MV-4-11 (cell line): ENCODE measurements at regions not wholly inside any gene's neighbourhood (a gene's known extent, or its start where the extent isn't known, plus 50 kb on each side); places are given as distances from the start of the nearest gene placed in this dataset.

Experiments
- DNase-seq: peaks from one replicate; lab custom pipeline; 2025; lab: John Stamatoyannopoulos, UW

DNA sequence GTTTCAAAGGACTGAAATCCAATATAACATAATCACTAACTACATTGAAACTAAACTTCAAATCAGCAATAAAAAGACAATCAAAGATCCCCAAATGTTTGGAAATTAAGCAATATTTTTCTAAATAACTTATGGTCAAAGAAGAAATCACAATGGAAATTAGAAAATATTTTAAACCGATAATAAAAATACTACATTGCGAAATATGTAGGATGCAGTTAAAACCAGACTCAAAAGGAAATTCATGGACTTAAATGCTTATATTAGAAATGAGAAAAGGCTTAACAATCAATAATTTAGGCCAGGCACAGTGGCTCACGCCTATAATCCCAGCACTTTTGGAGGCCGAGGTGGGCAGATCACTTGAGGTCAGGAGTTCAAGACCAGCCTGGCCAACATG is 79.0 kb upstream of the HAAO start:
- DNase-seq: no peak

DNA sequence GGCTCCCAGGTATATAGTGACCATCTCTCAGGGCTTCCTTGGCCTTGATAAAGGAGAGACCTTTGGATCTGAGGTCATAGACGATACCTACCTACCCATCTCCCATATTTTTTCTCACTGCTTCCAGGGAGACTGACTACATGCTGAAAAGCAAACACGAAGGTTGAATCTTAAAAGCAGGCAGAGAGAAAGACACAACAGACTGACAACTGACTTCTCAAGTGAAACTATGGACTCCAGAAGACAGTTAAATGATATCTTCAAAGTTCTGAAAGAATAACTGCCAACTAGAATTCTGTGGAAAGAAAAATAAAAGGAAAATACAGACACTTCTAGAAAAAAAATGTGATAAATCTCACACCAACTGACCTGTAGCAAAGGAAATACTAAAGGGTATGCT is 76.5 kb upstream of the HAAO start:
- DNase-seq: peak; percentile 13

DNA sequence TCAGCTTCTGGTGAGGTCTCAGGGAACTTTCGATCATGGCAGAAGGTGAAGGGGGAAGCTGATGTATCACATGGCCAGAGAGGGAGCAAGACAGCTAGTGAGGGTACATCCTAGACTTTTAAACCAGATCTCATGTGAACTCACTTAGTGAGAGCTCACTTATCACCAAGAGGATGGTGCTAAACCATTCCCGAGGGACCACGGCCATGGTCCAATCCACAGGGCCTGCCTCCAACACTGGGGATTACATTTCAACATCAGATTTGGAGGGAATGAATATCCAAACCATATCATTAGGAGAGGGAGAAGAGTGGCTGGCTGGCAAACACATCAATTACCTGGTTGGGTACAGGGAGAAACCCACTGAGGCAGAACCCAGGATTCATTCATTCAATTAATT is 75.7 kb upstream of the HAAO start:
- DNase-seq: no peak

DNA sequence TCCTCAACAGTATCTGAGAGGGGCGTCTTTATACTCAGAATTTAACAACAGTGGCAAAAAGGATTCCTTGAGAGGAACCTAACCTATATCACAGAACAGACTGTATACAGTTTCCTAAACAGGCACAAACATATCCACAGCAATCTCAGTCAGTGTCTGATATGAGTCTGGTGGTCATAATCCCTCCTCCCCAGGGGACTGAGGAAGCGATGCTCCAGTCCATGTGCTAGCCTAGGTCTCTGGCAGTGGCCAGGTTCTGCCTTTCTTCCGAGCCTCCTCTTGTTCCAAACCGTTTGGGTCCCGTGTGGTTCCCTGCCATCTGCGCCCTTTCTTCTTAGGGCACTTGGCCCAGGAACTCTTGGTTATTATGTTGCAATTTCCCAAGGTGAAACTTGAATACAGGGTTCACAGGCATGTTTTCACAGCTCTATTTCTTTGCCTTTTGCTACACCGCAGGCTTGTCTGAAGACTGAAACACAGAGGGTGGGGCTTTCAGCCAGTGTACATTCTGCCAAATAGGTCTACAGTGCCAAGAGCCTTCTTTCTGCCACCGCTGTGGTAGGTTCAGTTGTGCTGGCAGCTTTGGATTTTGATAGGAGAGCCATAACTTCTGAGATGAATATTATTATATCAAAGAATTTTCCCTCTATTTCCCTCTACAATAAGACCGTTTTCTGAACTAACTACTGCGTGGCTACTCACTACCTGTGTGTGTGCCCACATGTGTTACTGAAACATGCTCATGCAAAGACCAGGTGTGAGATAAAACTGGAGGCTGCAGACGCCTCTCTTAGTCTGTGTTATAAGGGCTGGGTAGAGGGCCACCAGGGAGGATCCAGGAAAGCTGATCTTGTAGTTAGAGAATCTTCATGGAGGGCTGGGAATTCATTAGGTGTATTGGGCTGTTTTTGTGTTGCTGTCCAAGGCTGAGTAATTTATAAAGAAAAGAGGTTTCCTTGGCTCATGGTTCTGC is 75.0 kb upstream of the HAAO start:
- no peak for DNase-seq

DNA sequence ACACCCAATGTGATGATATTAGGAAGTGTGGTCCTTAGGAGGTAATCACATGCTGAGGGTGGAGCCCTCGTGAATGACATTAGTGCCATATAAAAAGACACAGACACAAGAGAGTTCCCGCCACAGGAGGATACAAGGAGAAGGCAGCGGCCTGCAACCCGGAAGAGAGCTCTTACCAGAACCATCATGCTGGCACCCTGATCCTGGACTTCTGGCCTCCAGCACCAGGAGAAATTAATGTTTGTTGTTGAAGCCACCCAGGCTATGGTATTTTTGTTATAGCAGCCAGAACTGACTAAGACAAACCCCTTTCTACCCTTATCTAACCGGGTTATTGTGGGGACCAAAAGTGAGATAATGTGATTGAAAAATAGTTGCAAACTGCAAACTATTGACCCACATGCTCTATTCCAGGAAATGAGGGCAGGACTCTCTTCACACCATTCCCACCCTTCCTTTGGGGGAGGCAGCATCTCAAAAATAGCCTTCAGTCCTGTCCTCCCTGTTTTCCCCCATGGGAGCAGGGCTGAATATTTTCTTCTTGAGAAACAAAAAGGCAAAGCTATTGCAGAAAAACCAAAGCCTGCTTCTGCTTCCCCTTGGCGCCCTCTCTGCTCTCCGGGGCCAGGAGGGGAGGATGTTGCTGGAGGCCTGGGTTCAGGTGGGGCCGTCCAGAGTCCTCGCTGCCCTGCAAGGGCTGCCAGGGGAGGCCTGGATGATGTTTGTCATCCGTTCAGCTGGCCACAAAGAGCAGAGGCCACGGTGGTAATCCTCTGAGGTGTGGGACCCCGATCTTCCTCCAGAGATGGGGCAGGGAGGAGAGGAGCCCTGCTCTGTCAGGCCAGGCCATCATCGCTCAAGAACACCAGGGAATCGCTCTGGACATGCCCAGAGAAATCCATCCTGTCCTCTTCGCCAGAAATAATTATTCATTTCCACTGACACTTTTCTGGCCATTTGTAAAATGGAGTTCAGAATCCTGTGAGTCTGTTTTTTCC is 73.8 kb upstream of the HAAO start:
- no peak for DNase-seq

DNA sequence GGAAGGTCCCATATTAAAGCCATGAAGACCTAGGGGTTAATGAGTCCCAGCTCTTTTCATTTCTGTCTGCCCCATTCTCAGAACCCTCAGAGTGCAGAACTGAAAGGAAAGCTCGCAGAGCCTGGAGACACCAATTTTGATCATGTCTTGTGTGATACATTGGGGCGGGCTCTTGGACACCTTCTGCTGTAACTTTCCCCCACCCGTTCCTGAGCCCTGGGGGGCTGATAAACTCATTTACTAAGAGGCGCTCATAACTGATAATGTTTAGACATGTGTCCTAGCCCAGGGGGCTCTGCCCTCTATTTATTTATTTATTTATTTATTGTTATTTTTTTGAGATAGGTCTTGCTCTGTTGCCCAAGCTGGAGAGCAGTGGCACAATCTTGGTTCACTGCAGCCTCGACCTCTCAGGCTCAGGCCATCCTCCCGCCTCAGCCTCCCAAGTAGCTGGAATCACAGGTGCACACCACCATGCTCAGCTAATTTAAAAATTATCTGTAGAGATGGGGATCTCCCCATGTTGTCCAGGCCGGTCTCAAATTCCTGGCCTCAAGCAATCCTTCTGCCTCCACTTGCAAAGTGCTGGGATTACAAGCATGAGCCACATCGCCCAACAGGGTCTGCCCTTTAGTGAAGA is 72.4 kb upstream of the HAAO start:
- no peak for DNase-seq

DNA sequence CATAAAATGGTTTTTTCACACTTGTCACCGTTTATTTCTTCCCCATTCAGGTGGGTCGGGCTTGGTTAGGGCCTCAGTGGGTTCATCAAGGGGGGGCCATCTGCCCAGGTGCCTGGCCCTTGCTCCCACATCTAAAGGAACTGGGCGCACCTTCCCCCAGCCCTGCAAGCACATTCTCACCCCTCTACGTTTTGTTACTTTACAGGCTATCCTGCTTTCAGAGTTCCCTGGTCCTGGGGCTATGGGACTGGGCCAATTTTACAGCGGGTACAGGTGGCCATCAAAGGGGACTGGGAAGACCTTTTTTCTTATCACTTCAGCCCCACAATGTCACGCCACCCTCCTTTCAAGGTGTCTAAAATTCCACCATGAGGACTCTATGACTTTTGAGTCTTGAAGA is 71.8 kb upstream of the HAAO start:
- no peak for DNase-seq

DNA sequence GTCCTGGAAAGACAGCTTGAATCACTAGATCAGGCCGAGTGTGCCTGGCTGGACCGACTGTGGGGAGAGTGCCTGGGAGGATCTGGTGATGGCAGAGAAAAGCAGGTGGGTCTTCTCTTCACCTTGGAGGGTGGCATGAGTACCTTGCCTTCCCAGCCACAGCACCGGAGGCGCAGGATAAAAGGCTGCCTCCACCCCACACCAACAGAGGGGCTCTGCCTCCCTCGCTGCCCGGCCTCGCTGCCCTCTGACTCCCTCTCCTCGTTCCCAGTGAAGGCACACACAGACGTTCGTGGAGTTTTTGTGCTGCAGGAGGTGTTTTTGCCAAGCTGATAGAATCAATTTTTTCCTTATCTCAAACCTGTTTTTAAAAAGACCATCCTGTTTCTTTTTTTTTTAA is 71.4 kb upstream of the HAAO start:
- no peak for DNase-seq

DNA sequence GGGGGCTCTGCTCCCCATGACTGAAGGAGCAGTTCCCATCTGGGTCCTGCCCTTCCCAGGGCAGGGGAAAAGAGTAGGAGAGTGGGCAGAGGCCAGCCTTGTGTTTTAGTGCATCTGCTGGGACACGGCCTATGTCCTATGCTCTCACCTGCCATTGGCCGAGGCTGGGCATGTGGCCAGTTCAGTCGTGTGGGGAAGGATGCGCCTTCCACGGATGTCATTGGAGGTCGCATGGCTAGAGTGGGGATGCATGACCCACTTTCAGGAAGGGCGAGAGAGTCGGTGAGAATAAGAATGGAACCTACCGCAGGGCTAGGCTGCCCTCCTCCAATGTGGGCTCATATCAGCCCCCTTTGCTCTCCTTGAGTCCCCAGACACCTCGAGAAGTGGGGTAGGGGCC is 70.9 kb upstream of the HAAO start:
- DNase-seq: no peak

DNA sequence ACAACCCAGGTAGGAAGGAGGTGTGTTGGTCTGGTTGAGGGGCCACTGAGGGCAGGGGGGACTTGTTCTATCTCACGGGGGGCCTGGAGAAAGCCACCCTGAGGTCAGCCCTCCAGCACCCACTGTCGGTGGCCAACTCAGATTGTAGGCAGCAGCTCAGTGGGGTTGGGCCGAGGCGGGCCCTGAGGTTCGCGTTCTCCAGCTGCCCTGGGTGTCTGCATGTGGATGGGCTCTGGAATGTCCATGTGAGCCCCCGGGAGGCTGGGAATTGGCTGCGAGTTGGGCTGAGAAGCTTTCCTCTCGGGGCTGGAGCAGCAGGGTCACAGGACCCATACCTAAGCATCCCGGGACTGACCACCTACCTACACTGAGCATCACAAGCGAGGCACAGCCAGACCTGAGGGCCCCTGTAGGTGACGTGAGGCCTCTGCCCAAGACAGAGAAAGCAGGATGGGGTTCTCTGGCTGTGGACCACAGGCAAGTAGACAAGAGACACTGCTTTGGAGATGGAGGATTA is 70.3 kb upstream of the HAAO start:
- DNase-seq: no peak

DNA sequence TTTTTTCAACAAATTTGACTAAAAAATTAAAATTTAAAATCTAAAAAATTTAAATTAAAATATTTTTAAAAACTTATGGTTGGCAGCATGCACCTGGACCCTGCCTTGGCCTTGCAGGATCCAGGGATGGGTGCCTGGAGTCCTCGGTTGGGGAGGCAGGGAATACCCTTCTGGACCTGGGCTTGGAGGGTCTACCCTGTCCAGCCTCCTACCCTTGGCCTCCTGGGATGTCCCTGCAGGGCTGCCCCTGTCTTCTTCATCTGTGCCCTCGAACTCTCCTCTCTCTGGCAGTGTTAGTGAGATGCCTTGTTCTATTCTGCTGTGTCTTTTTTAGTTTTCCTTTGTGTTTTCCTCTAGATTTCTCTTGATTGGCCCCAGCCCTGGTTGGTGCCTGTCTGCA is 68.9 kb upstream of the HAAO start:
- no peak for DNase-seq

DNA sequence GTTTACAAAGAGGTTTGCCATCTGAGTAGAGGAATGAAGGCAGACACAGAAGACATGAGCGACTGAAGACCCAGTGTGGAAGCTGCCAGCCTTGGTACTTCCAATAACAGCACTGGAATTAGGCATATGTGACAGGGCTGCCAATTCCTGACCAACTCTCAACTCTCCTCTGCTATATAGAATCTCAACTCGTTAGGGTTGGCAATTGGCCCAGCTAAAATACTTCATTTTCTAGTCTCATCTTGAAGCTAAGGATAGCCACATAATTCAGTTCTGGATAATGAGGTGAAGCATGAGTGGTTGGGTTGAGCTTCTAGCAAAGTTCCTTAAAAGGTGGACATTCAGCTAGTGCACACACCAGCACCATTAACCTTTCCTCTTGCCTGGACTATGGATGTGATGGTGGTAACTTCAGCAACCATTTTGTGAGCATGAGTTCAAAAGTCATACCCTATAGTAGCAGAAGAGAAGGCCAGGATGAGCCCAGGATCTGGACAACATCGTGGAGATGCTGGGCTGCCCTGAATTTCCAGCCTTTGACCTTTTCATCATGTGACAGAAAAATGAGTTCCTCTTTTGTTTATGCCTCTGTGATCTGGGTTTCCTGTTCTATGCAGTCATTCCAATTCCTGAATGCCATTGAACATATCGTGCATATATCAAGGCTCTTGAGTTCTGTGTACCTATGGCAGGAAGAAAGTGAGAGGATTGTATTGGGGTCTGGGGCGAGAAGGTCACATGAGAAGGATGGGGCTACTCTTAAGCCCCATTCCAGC is 68.1 kb upstream of the HAAO start:
- peak; percentile 47 for DNase-seq

DNA sequence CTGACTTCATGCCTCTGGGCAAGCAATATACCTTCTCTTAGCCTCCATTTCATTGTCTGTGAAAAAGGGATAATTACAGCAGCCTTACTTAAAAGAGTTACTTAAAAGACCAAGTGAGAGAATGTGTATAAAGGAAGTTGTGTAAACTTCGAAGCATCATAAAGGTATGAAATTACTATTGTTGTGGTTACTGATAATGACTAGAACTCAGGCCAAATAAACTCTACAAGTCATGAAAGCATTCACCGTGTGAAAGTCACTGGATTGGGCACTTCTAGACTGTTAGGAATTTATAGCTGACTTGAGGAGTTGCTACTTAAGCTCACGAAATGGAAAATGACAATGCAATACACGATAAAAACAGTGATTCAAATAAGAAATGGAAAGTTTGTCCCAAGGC is 67.4 kb upstream of the HAAO start:
- no peak for DNase-seq

DNA sequence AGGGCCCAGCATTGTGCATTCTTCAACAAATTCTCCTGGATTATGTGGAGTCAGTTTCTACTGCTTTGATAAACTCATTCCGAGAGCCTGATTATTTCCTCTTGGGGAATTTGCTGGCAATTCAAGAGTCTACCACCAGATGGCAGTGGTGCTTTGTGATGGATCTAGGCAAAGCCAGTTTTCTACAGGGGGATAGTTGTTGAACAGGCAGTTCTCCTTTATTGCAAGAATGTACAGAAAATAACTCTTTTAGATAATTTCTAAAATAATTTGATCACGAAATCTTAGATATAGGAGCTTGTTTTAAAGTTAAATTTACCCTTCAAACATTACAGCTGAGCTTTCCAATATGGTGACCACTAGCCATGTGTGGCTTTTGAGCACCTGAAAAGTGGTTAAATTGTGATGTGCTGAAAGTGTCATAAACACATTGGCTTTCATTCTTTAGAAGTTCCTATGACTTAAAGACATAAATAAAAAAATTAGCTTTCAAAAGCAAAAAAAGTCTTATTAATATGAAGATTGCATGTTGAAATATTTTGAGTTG is 66.7 kb upstream of the HAAO start:
- DNase-seq: peak; percentile 71

DNA sequence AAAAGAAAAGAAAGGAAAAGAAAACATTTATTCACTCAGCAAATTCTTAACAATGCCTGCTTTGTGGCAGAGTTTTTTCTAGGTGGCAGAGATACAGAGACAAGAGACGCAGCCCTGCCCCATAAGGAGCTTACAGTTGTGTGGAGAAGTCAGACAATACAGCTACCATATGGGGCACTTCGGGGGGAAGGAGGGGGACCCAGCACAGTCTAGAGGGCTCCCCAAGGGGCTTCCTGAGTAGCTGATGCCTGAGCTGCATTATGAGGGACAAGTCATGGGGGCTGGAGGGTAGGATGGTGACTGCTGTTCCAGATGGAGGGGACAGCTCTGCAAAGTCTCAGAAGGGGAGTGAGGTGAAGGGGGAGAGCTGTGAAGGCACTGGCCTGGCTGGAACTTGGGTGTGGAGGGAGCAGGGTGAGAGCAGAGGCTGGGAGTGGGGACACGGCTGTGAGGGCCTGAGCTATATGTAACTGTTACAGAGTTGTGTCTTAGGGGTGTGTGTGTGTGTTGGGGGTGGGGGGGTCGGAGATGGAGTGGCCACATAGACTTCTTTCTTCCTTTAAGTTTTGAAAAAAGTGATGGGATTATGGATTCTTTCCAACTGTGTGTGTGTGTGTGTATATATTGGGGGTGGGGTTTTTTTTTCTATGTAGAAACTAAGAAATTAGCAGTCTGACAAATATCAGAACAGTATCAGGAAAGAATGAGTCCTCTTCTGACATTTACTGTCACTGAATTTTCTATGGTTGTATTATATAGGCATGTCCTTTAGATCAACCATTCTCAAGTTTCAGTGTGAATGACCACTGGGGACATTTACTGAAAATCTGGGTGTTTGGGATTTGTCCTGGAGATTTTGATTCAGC is 66.0 kb upstream of the HAAO start:
- no peak for DNase-seq

DNA sequence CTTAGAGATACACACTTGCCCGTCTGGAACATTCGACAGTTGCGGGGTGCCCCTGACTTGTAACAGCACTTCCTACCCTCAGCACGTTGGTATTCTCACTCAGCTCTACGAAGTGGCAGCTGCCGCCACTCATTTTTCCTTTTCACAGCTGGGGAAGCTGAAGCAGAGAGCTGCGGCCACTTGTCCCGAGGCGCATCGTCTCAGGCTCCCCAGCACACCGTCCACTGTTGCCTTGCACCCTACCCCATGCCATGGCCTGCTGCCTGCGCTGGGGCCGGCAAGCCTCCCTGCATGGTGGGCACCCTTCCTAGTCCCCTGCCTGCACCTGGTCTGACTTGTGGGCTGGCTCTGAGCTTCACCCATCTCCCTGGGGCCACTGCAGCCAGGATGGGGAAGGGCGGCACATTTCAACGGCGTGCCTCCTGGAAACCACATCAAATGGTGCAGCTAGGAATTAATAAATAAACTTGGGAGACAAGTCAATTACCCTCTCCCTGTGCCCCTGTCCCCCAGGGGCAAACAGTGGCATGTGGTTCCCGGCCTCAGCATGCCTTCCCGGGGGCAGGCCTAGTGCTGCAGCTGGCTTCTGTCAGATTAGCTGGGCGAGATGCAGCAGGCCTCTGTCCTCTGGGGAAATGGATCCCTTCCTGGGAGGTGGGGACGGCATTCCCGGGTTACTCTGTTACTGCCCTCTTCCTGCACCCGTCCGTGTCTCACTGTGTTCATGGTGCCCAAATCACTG is 64.7 kb upstream of the HAAO start:
- no peak for DNase-seq

DNA sequence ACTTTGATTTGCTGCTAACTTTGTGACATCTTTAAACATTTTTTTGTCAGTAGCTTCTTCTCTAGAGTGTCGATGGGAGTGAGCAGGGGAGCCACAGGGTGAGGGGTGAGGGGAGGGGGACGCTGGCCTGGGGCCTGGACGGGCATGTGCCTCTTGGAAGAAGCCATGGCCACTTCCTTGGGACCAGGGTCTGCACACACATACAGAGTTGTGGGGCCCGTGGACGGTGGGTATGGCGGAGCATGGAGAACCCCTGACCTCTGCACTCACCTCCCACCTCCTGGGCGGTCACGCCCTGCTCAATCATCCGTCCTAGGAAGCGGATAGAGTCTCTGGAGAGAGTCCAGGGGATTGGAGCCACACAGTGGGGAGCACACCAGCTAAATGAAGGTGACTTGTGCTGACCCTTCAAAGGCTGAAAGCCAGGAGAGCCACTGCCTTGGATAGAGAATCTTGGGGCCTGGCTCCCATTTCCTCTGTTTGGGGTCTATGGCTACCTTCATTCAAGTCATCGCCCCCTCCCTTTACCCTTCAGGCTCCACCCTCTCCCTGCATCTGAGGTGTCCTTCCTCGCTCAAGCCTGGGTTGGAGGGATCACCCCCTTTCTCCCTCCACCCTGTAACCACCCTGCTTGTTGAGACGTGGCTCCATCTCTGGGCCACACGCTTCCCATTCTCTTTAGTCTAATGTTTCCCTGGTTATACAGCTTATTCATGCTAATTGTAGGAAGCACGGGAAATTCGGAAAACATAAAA is 63.9 kb upstream of the HAAO start:
- DNase-seq: no peak

DNA sequence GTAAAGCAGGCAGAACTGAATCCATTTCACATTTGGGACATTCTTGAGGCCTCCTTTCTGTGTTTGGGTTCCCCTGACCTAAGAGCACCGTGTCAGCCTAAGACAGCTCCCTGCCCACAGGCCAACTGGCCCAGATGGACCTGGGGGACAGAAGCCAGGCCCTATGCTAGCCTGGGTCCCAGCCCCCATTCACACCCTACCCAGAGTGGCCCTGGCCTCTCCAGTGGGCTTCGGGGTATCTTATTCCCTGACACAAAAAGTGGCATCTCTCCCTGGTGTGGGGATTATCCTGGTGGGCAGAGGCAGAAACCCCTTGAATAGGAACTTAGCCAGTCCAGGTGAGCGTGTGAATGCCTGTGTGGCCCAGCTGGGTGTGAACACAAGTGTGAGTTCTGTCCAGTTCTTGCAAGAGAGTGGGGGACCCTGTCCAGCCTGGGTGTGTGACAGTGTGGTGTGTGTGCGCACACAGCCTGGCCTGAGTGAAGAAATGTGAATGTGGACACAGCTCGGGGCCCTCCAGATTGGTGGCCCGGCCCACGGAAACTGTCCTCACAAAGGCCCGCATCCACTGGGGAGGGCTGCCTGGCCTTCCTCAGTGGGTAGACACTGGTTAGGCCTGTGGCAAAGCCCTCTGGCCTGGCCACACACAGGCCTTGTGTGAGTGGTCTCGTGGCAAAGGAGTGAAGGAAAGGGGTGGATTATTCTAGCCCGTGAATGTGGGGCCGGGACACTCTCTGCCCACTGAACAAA is 63.0 kb upstream of the HAAO start:
- DNase-seq: no peak
